ENCODE measurements at regions not wholly inside any gene's neighbourhood (a gene's known extent, or its start where the extent isn't known, plus 50 kb on each side); places are given as distances from the start of the nearest gene placed in this dataset.

- TF ChIP-seq IKZF5 (CRISPR knock-in tag; IDR thresholded peaks at IDR 0.05): 0 out of 2 replicates have a peak, but pooled peaks have one; percentile 19
- no peak for TF ChIP-seq ZBTB34 (CRISPR knock-in tag; IDR thresholded peaks at IDR 0.05)
- TF ChIP-seq ZFP91 (CRISPR knock-in tag; IDR thresholded peaks at IDR 0.05; ENCODE audit: borderline replicate concordance): peak; percentile 59; the same call in 1 of the 2 replicates
- TF ChIP-seq HINFP (CRISPR knock-in tag; IDR thresholded peaks at IDR 0.05; ENCODE audit: low read depth): no peak
- no peak for TF ChIP-seq GFI1 (CRISPR knock-in tag; IDR thresholded peaks at IDR 0.05; ENCODE audit: borderline replicate concordance)
- no peak for TF ChIP-seq KDM5A (IDR thresholded peaks at IDR 0.05; ENCODE audit: borderline replicate concordance, low read length)
- TF ChIP-seq ZBED4 (CRISPR knock-in tag; IDR thresholded peaks at IDR 0.05; ENCODE audit: borderline replicate concordance): no peak
- no peak for TF ChIP-seq JUND (CRISPR knock-in tag; IDR thresholded peaks at IDR 0.05)
- no peak for TF ChIP-seq BCLAF1 (IDR thresholded peaks at IDR 0.05)
- TF ChIP-seq ZBTB2 (CRISPR knock-in tag; IDR thresholded peaks at IDR 0.05; ENCODE audit: low read depth): no peak
Observed at GRCh38 chr1:148388260-148389026, 94.7 kb downstream of the PPIAL4G start (continued).
